ENCODE measurements at regions not wholly inside any gene's neighbourhood (a gene's known extent, or its start where the extent isn't known, plus 50 kb on each side); places are given as distances from the start of the nearest gene placed in this dataset.

GRCh38 chr4:161005746-161006145 lies 1158.1 kb downstream of the FSTL5 start:
- no peak for TF ChIP-seq CTCF (IDR thresholded peaks at IDR 0.05; ENCODE audit: low read depth, low read length)
- no peak overlapping the region for H3K4me3 ChIP-seq (ENCODE audit: low read depth, low read length)

- H3K4me3 ChIP-seq (ENCODE audit: low read depth, low read length), result no peak overlapping the region
- no peak for TF ChIP-seq CTCF (IDR thresholded peaks at IDR 0.05; ENCODE audit: low read depth, low read length)
Measured at GRCh38 chr4:161008527-161008926, 1155.3 kb downstream of the FSTL5 start.

- TF ChIP-seq CTCF (IDR thresholded peaks at IDR 0.05; ENCODE audit: low read depth, low read length), result no peak
Measured at GRCh38 chr4:161010227-161010626, 1153.6 kb downstream of the FSTL5 start.

More at GRCh38 chr4:161010227-161010626, 1153.6 kb downstream of the FSTL5 start:
- H3K4me3 ChIP-seq (ENCODE audit: low read depth, low read length), result no peak overlapping the region
